HG03045 (cell line): ENCODE measurements at regions not wholly inside any gene's neighbourhood (a gene's known extent, or its start where the extent isn't known, plus 50 kb on each side); places are given as distances from the start of the nearest gene placed in this dataset.

Source experiments
- ATAC-seq: cut with Tn5 transposase; IDR thresholded peaks from one replicate; pipeline ENCODE4 v1.9.1; 2021; ENCODE audit warnings: mild to moderate bottlenecking, moderate library complexity; ENCODE audit not compliant: unreplicated experiment

DNA sequence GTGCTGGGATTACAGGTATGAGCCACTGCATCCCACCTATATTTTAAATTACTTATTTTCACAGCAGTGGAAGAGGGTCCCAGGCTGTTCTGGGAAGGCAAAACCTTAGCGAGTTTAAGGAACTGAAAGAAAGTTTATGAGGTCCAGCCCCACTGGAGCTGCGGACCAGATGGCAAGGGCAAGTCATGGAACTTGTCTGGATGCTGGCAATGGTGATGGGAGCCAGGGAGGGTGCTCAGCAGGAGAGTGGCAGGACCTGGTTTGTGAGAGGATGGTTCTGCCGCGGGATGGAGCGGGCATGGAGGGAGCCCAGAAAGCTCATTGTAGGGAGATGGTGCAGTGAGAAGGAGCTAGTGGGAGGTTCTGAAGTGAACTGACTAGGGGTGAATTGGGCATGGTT, 50.6 kb upstream of the SLC45A1 start:
- ATAC-seq: no peak

DNA sequence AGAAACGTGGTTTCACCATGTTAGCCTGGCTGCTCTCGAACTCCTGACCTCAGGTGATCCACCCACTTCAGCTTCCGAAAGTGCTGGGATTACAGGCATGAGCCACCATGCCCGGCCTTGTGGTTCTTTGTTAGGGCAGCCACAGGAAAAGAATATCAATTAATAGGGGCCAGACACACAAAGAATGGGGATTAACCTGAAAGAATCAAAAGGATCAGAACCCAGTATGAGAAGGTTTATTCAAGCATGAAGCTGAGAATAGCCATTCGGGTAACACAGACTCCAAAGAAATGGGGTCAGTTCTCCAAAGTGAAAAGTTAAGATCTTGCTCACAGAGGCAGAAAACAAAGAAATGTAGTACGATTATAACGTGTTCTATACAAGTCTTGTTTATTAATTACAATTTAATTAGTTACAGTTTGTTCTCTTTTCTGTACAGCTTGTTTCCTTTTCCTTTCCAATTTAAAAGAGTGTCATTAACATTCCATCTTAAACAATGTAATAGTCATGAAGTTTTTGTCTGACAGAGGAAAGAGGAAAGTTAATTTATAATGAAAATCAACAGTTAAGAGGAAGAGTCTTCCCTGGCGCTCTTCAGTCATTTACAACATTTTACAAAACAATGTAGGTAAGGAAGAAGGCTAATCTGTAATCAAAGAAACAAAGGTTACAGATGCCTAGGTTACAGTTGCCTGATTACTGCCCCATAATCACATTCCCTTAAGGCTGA, 51.3 kb upstream of the SLC45A1 start:
- ATAC-seq: no peak

DNA sequence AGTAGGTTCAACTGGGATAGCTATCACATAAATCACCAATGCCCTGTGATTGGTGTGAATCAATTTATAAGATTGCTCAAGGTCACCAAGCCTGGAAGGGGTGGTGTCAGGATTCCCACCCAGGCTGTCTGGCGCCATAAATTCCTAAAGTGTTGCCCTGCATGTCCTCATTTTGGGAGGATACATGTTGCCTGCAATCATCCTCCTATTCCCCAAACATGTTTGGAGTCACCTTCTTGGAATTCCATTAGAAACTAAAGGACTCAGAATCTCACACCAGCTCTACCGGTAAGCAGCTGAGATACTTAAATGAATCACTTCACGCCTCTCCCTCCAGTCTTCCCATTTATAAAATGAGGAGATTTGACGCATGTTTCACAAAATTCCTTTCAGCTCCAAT, 54.1 kb upstream of the SLC45A1 start:
- ATAC-seq: no peak

DNA sequence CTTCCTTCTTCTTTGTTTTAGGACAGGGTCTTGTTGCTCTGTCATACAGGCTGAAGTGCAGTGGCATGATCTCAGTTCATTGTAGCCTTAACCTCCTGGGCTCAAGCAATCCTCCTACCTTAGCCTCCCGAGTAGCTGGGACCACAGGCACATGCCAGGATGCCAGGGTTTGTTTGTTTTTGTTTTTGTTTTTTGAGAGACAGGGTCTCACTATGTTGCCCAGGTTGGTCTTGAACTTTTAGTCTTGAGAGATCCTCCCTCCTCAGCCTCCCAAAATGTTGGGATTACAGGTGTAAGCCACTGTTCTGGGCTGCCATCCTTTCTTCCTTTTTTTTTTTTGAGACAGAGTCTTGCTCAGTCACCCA, 56.5 kb upstream of the SLC45A1 start:
- no peak for ATAC-seq

DNA sequence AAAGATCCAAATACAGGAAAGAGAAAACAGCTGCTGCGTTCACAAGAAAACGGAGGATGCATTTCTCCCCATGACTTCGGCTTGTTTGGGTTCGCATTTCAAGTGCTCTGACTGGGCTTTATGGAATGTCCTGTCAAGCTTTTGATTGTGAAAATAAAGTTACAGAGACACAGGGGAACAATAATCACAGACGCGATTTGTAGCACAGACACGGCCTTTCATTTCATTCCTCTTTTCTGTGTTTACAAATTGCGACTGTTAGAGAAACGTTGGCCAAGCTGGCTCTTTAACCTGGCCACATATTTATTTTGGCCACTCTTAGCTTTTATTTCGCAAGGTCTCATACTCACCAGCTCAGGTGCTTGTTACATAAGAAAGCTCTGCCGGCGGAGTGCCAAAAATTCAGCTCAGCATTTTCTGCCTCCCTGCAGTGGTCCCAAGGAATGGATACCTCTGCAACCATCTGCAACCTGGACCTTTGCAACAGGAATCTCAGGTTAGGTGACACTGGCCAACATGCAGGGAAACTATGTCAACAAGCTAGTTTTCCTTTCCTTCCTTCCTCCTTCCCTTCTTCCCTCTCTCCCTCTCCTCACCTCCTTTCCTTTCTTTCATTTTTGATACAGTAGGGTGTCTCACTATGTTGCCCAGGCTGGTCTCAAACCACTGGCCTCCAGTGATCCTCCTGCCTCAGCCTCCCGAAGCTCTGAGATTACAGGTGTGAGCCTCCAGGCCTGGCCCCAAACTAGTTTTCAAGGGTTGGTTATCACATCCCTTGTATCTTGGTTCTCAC, 58.2 kb upstream of the SLC45A1 start:
- ATAC-seq: no peak

DNA sequence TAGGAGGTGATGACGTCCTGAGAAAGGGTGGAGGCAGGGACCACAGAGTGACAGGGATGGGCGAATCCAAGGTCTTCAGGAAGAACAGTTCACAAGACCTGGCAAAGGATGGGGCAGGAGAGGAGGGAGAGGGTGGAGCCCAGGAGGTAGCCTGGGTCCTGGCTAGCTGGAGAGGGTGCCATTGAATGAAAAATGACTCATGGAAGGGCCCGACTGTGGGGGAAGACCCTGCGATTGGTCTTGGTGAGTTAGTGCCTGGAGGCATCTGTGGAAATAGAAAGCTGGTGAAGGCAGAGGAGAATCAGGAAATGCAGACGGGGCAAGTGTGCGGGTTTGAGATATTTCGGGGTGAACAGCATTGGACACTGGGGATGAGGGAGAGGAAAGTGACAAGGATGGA, 60.3 kb upstream of the SLC45A1 start:
- no peak for ATAC-seq

DNA sequence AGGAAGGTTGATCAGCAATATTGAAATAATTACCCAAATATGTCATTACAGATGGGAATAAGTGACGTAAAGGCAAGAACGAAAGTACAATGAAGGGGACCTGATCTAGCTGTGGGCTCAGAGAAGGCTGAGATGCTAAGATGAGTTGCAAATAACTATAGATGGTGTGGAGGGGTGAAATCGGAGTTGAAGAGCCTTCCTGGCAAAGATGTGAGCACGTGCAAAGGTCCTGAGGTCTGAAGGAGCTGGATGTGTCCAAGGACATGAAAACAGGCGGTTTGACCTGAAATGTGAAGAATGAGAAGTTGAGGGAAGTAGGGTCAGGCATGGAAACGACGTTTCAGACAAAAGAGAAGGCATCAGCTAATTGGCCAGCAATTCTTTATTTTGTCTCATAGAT, 61.6 kb upstream of the SLC45A1 start:
- no peak for ATAC-seq

DNA sequence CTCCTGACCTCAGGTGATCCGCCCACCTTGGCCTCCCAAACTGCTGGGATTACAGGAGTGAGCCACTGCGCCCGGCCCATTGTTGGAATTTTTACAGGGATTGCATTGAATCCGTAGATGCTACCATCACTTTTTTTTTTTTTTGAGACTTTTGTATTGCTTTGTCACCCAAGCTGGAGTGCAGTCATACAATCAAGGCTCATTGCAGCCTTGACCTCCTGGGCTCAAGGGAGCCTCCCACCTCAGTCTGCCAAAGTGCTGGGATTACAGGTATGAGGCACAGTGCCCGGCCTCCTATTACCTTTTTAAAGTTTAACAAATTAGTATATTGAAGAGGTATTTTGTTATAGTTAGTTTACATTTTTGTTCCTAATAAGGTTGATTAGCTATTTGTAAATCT, 62.2 kb upstream of the SLC45A1 start:
- no peak for ATAC-seq

DNA sequence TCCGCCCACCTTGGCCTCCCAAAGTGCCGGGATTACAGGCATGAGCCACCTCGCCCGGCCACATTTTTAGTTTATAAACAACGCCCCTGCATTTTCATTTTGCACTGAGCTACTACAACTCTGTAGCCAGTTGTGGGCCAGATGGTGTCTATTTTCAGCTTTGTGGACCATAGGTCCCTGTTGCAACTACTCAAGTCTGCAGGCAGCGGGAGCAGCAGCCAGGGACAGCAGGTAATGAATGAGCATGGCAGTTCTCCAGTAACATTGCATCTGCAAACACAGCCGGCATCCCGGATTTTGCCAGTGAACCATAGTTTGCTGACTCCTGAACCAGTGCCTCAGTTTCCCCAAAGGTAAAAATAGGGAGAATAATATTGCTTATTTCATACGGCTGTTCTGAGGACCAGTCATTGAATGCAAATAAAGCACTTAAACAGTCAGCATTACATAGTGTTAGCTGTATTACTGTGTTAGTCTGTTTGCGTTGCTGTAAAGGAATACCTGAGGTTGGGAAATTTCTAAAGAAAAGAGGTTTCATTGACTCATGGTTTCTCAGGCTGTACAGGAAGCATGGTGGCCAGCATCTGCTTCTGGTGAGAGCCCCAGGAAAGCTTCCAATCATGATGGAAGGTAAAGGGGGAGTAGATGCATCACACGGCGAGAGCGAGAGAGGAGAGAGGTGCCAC, 65.5 kb upstream of the SLC45A1 start:
- no peak for ATAC-seq

DNA sequence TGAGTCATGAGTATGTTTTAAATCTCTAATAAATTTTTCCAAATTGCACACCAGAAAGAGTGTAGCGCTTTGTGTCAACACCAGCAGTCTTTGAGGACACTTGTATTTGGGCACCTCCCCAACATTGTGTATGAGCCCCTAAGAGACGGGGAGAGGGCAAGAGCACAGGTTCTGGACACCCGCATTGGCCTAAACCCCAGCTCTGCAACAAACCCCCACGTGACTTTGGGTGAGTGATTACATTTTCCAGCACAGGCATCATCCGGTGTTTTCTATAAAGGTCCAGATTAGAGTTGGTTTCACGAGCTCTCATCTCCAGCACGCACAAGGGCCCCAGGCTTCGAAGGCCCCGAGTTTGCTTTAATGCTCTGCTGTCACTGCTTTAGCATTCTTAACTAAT, 66.3 kb upstream of the SLC45A1 start:
- no peak for ATAC-seq

DNA sequence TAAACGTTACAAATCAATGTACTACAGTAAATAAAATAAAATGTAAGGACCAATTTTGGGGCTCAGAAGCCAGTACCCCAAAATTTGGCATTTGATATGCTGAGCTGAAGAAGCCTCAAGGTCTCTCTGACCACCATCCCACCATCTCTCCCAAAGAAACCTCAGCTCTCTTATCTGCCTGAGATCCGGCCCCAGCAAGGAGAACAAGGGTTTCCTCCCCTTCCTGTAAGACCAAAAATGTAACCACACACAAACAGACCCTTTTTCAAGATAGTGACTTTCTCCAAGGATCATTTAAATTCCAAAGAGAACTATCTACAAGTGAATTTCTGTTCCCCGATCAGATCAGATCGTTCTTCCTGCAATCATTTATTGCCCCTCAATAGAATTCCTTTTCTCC, 68.1 kb upstream of the SLC45A1 start:
- no peak for ATAC-seq

DNA sequence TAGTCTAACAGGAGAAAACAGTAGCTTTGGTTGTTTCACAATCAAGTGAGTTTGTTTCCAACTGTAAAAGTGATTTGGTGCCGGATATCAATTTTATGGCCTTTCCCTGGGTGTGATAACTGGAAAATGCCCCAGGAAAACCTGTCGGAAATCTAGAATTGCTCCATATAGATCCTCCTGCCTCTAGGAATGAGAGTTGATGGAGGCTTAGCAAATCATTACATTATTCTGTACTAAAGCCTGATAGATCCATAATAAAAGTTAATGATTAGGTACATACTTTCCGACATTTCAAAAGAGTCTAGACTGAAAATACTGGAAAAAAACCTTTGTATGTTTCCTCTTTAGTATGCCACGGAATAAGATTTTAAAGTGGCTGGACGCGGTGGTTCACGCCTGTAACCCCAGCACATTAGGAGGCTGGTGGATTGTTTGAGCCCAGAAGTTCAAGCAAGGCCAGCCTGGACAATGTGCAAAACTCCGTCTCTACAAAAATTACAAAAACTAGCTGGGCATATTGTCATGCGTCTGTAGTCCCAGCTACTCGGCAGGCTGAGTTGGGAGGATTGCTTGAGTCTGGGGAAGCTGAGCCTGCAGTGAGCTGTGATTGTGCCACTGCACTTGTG, 70.0 kb upstream of the SLC45A1 start:
- ATAC-seq: no peak

DNA sequence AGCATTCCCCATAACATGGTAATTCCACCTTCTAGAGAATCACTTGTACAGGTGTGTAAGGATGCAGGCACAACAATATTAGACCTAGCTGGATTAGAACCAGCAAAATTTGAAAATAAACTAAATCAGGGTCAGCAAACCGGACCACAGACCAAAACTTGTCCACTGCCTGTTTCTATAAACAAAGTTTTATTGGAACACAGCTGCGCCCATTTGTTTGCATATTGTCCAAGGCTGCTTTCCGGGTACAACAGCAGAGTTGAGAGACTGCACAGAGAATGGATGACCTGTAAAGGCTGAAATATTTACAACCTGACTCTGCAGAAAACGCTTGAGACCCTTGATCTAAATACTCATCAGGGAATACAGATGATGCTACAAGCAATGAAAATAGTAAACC, 73.6 kb upstream of the SLC45A1 start:
- ATAC-seq: no peak

DNA sequence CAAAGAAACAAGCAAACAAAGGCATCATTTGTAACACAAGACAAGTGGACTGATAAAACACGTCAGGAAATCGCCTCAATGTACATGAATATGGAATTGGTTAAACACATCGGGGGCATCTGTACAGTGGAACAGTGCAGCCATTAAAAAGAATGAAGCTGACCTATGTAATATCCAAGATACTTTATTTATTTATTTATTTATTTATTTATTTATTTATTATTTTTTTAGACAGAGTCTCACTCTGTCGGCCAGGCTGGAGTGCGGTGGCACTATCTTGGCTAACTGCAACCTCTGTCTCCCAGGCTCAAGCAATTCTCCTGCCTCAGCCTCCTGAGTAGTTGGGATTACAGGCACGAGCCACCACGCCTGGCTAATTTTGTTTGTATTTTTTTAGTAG, 75.4 kb upstream of the SLC45A1 start:
- no peak for ATAC-seq

DNA sequence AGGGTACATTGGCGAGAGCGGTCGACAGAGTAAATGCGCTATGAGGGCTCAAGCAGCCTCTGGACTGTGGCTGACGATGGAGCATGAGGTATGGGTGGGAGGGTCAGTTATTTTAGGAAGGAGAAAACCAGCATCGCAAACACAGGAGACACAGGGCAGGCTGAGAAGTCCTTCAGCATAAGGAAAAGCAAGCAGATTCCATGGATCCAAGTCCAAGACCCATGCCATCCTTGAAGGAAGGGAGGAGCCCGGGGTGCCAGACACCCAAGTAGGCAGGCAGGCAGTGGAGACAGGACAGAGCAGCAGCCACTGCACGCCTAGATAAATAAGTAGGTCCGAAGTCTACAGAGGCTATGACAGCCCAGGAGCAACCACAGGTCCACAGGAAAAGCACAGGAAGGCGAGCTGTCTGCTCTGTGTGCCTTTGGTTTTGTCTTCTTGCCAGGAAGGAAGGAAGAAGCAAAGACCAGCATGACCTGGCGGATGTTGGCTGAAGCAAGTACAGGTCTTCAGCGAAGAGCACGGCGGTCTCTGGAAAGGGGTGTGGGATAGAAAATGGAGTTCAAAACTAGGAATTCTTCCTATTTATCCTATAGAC, 76.4 kb upstream of the SLC45A1 start:
- ATAC-seq: no peak

DNA sequence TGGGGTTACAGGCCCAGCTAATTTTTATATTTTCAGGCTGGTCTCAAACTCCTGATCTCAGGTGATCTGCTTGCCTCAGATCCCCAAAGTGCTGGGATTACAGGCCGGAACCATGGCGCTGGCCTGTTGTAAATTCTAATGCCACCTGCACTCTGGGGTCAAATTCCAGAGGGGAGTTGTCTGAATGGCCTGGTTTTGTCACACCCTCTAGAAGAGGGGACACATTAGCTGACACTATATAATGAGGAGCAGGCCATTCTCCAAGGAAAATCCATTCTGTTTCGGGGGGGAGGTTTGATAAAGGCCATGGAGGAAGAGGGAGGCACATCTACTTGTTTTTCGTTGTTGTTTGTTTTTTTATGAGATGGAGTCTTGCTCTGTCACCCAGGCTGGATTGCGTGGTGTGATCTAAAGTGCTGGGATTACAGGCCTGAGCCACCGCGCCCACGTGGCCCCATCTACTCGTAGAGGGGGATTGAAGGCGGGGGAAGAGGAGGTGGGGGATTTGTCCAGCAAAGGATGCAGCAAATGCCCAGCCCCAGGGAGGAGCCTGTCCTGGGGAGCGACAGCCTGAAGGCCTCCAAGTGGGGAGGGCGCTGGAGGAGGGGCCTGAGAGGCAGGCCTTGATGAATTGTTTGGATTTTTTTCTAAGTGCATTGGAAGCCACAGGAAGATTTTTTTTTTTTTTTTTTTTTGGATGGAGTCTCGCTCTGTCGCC, 78.4 kb upstream of the SLC45A1 start:
- ATAC-seq: no peak

DNA sequence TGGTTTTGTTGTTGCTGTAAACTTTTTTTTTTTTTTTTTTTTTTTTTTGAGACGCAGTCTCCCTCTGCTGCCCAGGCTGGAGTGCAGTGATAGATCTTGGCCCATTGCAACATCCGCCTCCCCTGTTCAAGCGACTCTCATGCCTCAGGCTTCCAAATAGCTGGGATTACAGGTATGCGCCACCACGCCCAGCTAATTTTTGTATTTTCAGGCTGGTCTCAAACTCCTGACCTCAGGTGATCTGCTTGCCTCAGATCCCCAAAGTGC, 78.9 kb upstream of the SLC45A1 start:
- ATAC-seq: no peak

DNA sequence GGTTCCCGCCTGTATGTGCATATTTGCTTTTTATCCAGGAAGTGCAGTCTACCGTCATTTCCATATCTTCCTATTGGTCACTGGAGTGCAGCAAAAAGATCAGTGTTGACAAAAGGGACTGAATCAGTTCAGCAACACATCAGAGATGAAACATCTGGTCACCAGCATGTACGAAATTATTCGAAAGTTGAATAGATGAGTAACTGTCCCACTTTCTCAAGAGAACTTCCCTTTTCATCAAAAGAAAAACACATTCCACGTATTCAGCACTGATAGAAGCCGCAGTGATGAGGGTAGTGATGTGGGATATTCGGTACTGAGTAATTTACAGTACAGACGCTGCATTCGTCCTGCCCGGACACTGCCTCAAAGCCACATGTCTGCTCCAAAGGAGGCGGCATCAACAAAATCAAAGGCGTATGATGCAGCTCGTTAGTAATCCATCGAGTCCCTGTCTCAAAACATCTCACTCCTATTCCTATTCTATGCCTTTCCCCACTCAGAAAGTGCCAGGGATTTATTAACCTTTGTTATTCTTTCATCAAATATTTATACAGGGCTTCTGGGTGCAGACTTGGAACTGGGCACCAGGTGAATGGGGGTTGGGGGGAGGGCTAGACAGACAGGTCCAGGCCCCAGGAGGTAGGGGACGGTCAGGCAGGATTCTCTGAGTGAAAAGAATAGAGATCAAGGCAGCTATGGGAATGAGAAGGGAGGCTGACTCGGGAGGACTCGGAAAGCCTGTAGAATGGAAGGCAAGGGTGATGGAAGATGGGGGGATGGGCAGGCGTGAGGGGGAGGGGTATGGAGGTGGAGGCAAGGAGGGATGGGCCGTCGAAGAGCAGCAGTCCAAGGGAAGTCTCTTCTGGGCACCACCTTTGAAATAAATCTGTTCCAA, 79.5 kb upstream of the SLC45A1 start:
- ATAC-seq: no peak

DNA sequence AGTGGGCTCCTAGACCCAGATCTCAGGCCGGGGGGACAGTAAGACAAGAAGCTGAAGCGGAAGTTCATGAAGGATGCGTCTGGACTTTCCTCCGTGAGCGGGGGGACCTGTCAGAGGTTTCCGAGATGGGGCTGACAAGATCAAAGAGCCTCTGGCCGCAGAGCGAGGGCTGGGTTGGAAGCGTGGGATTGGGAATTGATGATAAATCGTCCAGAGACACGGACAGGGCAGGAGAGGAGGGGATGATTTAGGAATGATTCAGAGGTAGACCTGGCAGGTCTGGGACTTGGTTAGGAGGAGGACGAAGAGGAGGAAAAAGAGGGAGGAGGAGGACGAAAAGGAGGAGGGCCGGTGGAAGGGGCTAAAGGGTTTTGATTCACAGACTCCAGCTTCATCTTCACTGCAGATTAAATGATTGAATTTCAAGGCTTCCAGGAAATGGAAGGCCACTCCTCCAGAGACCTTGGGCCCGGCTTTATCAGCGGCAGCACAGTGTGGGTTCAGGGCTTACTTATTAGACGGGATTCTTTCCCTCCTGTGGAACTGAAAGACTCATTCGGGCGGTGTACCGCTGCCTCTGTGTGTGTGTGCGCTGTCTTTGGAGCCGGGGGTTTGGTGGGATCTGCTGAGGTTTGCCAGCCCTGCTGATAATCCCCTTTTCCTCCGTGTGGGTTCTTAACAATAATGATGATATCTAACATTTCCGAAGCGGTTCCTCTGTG, 85.7 kb upstream of the SLC45A1 start:
- no peak for ATAC-seq
